NOMO-1 (cell line): ENCODE measurements at regions not wholly inside any gene's neighbourhood (a gene's known extent, or its start where the extent isn't known, plus 50 kb on each side); places are given as distances from the start of the nearest gene placed in this dataset.
"Not testable (repeated sequence)": the region's sequence is repeated elsewhere in the genome, so short reads cannot be mapped to it uniquely, and the experiment has no call there.

Experiments used
- DNase-seq, 2 experiments: peaks; one replicate each; lab custom pipeline; 2025; ENCODE audit not compliant: unreplicated experiment in 2 of 2; lab: John Stamatoyannopoulos, UW

DNA sequence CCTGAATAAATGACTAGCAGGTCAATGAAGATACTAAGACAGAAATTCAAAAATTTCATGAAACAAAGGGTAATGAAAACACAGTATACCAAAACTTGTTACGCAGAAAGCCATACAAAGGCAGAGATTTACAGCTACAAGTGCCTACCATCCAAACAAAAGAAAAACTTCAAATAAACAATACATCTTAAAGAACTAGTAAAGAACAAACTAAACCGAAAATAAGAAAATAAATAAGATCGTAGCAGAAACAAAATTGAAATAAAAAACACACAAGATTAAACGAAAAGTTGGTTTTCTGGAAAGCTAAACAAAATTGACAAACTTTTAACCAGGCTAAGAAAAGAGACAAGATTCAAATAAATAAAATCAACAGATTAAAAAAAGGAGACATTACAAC, 51.5 kb downstream of the VPREB1 start:
- not testable (repeated sequence) for DNase-seq

DNA sequence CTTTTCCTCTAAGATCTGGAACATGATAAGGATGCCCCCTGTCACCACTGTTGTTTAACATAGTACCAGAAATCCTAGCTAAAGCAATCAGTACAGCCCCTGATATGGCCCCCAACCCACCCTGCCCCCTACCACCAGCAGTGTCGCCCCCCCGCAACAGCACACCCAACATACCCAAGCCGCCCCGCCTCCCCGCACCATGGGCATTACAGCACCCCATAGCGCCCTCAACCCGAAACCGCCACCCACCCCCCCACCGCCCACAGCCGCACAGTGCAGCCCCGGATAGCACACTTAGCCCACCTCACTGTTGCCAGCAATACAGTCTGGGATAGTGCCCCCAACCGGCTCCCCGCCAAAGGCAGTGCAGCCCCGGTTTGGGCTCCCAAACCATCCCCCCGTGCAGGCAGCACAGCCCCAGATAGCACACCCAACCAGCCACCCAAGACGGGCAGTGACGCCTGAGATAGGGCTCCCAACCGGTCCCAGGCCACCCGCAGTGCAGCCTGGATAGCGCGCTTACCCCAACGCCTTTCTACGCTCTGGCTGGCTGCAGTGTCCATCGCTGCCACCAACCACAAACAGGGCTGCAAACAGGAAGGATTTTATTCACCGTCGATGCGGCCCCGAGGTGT, 52.7 kb downstream of the VPREB1 start:
- DNase-seq, result not testable (repeated sequence)

GRCh38 chr22:22297794-22298653, 53.4 kb downstream of the VPREB1 start:
- DNase-seq, result peak; percentile 38 to 60

GRCh38 chr22:22298654-22299009, 54.0 kb downstream of the VPREB1 start:
- not testable (repeated sequence) for DNase-seq

- not testable (repeated sequence) for DNase-seq
These were observed 55.9 kb downstream of the VPREB1 start for GRCh38 chr22:22300511-22300910.

DNA sequence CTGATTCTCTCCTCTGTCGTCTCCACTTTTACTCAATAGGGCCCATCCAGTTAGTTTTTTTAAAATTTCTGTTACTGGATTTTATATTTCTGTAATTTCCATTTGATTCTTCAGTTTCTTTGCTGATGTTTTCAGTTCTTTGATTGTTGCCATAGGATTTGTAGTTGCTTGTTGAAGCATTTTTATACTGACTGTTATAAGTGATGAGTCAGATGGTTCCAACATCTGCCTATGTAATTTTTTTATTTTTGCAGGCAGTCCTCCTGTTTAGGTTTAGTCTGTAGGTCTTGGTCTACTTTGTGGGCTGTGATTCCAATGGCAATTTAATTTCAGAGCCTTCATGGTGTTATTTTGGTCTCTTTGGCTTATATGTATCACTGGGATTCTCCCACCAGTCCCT, 56.4 kb downstream of the VPREB1 start:
- DNase-seq, result not testable (repeated sequence)

GRCh38 chr22:22316589-22316988, 72.0 kb downstream of the VPREB1 start:
- no peak for DNase-seq

DNA sequence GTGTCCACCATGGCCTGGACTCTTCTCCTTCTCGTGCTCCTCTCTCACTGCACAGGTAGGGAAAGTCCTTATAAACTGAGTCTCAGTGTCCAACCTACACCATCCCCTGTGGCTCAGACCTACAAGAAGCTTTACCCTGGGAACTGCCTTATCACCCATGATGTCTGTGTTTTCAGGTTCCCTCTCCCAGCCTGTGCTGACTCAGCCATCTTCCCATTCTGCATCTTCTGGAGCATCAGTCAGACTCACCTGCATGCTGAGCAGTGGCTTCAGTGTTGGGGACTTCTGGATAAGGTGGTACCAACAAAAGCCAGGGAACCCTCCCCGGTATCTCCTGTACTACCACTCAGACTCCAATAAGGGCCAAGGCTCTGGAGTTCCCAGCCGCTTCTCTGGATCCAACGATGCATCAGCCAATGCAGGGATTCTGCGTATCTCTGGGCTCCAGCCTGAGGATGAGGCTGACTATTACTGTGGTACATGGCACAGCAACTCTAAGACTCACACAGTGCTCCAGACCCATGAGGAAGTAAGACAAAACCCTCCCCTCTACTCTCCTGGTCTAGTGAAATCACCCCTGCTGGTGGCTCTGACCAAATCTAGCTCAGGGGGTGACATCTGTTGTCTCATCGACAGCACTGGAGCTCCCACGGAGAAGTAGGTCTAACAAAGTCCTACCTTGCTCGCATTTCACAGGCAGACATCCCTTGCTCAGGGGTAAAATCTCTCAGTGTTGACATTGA, 74.3 kb downstream of the VPREB1 start:
- DNase-seq, result no peak

GRCh38 chr22:22321743-22322611, 77.4 kb downstream of the VPREB1 start:
- DNase-seq, result peak; percentile 6 to 57

DNA sequence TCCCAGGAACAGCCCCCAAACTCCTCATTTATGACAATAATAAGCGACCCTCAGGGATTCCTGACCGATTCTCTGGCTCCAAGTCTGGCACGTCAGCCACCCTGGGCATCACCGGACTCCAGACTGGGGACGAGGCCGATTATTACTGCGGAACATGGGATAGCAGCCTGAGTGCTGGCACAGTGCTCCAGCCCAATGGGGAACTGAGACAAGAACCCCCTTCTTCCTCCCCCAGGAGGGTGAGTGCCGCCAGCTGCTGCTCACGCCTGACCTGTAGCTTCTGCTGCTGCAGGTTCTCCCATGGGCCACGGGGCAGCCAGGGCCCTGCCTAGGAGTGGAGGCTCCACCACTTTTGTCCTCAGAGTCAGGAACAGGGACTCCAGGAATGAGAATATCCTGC, 78.2 kb downstream of the VPREB1 start:
- no peak for DNase-seq

DNA sequence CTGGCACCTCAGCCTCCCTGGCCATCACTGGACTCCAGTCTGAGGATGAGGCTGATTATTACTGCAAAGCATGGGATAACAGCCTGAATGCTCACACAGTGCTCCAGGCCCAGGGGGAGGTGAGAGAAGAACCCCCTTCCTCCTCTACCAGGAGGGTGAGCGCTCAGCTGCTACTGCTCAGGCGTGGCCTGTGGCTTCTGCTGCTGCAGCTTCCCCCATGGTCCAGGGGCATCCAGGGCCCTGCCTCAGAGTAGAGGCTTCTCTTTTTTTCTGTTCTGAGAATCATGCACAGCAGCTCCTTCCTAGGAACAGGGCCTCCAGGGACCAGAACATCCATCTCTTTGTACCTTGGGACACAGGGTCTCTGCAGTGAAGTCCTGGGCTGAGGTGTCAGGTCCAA, 83.1 kb downstream of the VPREB1 start:
- no peak for DNase-seq

DNA sequence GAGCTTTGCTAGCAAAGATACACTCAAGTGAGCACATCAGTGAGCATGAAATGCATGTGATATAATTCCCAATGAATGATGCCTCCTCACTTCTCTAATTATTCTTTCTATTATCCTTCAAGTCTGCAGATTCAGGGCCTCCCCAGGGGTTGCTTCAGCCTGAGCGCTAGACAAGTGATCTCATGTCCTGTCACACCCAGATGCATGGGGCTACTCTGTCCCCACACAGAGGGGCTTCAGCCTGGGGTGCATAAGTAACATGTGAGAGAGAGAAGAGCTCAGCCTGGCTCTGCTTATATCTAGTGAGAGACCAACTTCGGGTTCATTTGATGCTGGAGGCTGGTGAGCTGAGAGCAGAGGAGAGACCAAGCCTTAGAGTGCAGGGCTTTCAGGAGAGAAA, 85.2 kb downstream of the VPREB1 start:
- DNase-seq, result no peak

- DNase-seq, result not testable (repeated sequence)
These were observed 91.1 kb downstream of the VPREB1 start for GRCh38 chr22:22335640-22336039.

GRCh38 chr22:22336333-22336732, 91.7 kb downstream of the VPREB1 start:
- not testable (repeated sequence) for DNase-seq

- not testable (repeated sequence) for DNase-seq
These were observed 94.2 kb downstream of the VPREB1 start for GRCh38 chr22:22338778-22339177.

DNA sequence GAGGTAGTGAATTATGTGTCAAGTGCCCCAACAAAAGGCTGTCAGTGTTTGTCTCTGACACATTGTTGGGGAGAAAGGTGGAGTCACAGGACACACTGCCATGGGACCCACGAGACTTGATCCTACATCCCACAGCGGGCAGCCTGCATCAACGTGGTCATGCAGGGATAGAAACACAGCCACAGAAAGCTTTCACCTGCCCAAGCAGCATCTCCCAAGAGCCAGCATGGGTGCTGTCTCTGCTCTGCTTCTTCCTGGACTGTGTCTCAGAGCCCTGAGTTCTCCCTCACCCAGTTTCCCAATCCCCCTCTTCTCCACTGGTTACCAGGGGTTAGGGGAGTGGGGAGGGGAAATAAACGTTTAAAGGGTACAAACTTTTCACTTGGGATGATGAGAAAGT, 97.2 kb downstream of the VPREB1 start:
- DNase-seq, result no peak

GRCh38 chr22:22342697-22343580, 98.4 kb downstream of the VPREB1 start:
- peak in 1 of 2 experiments; percentile 0 for DNase-seq

- DNase-seq, result peak; percentile 50 to 88
These were observed 99.2 kb downstream of the VPREB1 start for GRCh38 chr22:22343581-22344296.

DNA sequence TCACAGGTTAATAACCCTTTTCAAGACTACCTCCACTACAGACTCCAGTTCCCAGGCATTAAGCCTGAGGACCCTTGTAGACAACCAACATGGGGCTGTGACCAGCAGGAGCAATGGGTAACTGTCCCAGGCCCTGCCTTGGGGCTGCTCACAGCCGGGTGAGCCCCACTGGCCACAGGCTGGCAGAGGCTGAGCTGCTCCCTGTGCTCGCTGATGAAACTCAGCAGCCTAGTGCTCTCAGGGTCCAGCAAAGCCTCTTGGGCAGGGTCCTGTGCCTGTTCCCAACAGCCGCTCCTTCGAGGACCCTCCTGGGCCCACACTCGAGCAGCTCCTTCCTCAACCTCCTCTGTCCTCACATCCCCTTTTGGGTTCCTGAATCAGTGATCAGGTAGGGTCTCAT, 99.8 kb downstream of the VPREB1 start:
- DNase-seq, result no peak
